GM18909 (cell line): ENCODE measurements at regions not wholly inside any gene's neighbourhood (a gene's known extent, or its start where the extent isn't known, plus 50 kb on each side); places are given as distances from the start of the nearest gene placed in this dataset.

Source experiments
- ATAC-seq: cut with Tn5 transposase; IDR thresholded peaks from one replicate; pipeline ENCODE4 v1.9.1; 2021; ENCODE audit warnings: mild to moderate bottlenecking; ENCODE audit not compliant: unreplicated experiment, poor library complexity

- ATAC-seq: no peak
Measured at GRCh38 chr7:135831455-135832195, 83.0 kb upstream of the FAM180A start.

- no peak for ATAC-seq
Measured at GRCh38 chr7:135828604-135829003, 80.0 kb upstream of the FAM180A start.

GRCh38 chr7:135827391-135827790, 78.8 kb upstream of the FAM180A start:
- no peak for ATAC-seq

GRCh38 chr7:135825406-135825805, 76.8 kb upstream of the FAM180A start:
- no peak for ATAC-seq

- ATAC-seq: no peak
Measured at GRCh38 chr7:135822376-135822775, 73.8 kb upstream of the FAM180A start.

- no peak for ATAC-seq
Measured at GRCh38 chr7:135817583-135817982, 69.0 kb upstream of the FAM180A start.

GRCh38 chr7:135815033-135815432, 66.4 kb upstream of the FAM180A start:
- ATAC-seq: no peak

- ATAC-seq: no peak
Measured at GRCh38 chr7:135812148-135812547, 63.5 kb upstream of the FAM180A start.

- ATAC-seq: no peak
Measured at GRCh38 chr7:135811506-135811905, 62.9 kb upstream of the FAM180A start.

GRCh38 chr7:135808206-135808605, 59.6 kb upstream of the FAM180A start:
- ATAC-seq: no peak

- no peak for ATAC-seq
Measured at GRCh38 chr7:135803143-135803542, 54.5 kb upstream of the FAM180A start.

GRCh38 chr7:135802697-135803096, 54.1 kb upstream of the FAM180A start:
- ATAC-seq: no peak

- no peak for ATAC-seq
Measured at GRCh38 chr7:135801877-135802276, 53.3 kb upstream of the FAM180A start.

- peak; percentile 79 for ATAC-seq
Measured at GRCh38 chr7:135801045-135801693, 52.6 kb upstream of the FAM180A start.

GRCh38 chr7:135800560-135800959, 51.9 kb upstream of the FAM180A start:
- no peak for ATAC-seq

- ATAC-seq: no peak
Measured at GRCh38 chr7:135799881-135800280, 51.3 kb upstream of the FAM180A start.
